Ovary (tissue), 7 donors: ENCODE measurements at regions not wholly inside any gene's neighbourhood (a gene's known extent, or its start where the extent isn't known, plus 50 kb on each side); places are given as distances from the start of the nearest gene placed in this dataset.

Experiments
- DNase-seq, 5 donors: peaks; one replicate each; pipeline ENCODE4 v3.0.0-alpha.2; 2019 to 2020
- H3K27ac ChIP-seq, 2 donors: fragments of 200-600 bp; one replicate each; pipeline versions ENCODE4 v1.5.1 to v1.8.0; 2019 to 2022
- H3K27me3 ChIP-seq: fragments of 200-600 bp; one replicate; pipeline ENCODE4 v1.8.0; 2022
- H3K36me3 ChIP-seq: fragments of 200-600 bp; sonication (generic); one replicate; pipeline ENCODE4 v1.5.1; 2019
- H3K4me1 ChIP-seq: one replicate; pipeline ENCODE4 v1.8.1; 2013; ENCODE audit warnings: mild to moderate bottlenecking, moderate library complexity; ENCODE audit not compliant: insufficient read depth
- H3K4me3 ChIP-seq: fragments of 200-600 bp; sonication (generic); one replicate; pipeline ENCODE4 v1.5.1; 2017
- H3K9me3 ChIP-seq, 2 donors: fragments of 200-600 bp in 1 of 2; sonication (generic) in 1 of 2; one replicate each; pipeline versions ENCODE4 v1.5.1 to v1.8.1; 2013 to 2019; ENCODE audit warnings: mild to moderate bottlenecking in 1 of 2, moderate library complexity in 1 of 2
- CTCF ChIP-seq, 3 donors: fragments of 450-650 bp in 2 of 3; fragments of 200-600 bp in 1 of 3; IDR thresholded peaks; one replicate each; pipeline versions ENCODE4 v1.5.1 to v1.8.0; 2016 to 2022; ENCODE audit warnings: antibody characterized with exemption in 3 of 3, mild to moderate bottlenecking in 1 of 3
- EP300 ChIP-seq: sonication (generic); formaldehyde crosslinking; IDR thresholded peaks from one replicate; pipeline ENCODE4 v1.6.1; 2017; ENCODE audit warnings: antibody characterized with exemption
- POLR2A ChIP-seq: fragments of 450-650 bp; IDR thresholded peaks from one replicate; pipeline ENCODE4 v1.6.1; 2017; ENCODE audit warnings: antibody characterized with exemption, mild to moderate bottlenecking, moderate library complexity
- WGBS, 3 donors: extraction: QIAGEN DNeasy Blood & Tissue Kit in 1 of 3; methylation state at CpG; one replicate each; pipeline versions ENCODE4 v1.1.5 to v1.1.7; 2013 to 2017; 5-methylcytosine and 5-hydroxymethylcytosine counted together
- intact Hi-C, 4 donors: fragments of 100-400 bp; cut with DNase I; formaldehyde crosslinking; loops; one replicate each; pipeline versions ENCODE4 v1.11.0 to v1.15.1; 2022 to 2023
- donor health status: DM: no; HTN: no; CAD: no; lungs with moderate emphysema.
- donor health status: DM: no; HTN: no; CAD: no.
- donor health status: Bipolar disorder and iron deficiency.
- donor health status: DM: no; HTN: no; CAD: no.
- donor health status: DM: yes; HTN: yes; CAD: no.

- no peaks in the 10 kb centered on the region for H3K27me3 ChIP-seq
- H3K36me3 ChIP-seq = no peaks in the 10 kb centered on the region
- no peak for DNase-seq
- no peak overlapping the region for H3K27ac ChIP-seq
- peaks cover 1% of the 10 kb centered on the region for H3K4me1 ChIP-seq
- intact Hi-C loops = no loop called here
- no peak overlapping the region for H3K4me3 ChIP-seq
- TF ChIP-seq POLR2A (no peak), CTCF (IDR thresholded peaks at IDR 0.05) (no peak), EP300 (no peak)
- H3K9me3 ChIP-seq = no peaks in the 10 kb centered on the region
- 53 to 67% (median 63%) methylated on average over 28 of the region's 28 CpGs for WGBS, 3 donors
These were observed 100.5 kb upstream of the ZBTB40 start for GRCh38 chr1:22350924-22351767.

- DNase-seq = no peak
- 73 to 85% (median 78%) methylated on average over 11 of the region's 11 CpGs for WGBS, 3 donors
- Histone ChIP-seq H3K27me3 (no peaks in the 10 kb centered on the region), H3K9me3 (no peaks in the 10 kb centered on the region), H3K36me3 (no peaks in the 10 kb centered on the region), H3K27ac (no peak overlapping the region), H3K4me3 (no peak overlapping the region), H3K4me1 (peaks cover 1% of the 10 kb centered on the region)
- intact Hi-C loops = no loop called here
- TF ChIP-seq EP300 (no peak), POLR2A (no peak), CTCF (IDR thresholded peaks at IDR 0.05) (no peak)
These were observed 99.9 kb upstream of the ZBTB40 start for GRCh38 chr1:22351768-22352080.

- no peaks in the 10 kb centered on the region for H3K27me3 ChIP-seq
These were observed 99.3 kb upstream of the ZBTB40 start for GRCh38 chr1:22352355-22352754.

GRCh38 chr1:22352896-22353295 is 98.8 kb upstream of the ZBTB40 start:
- intact Hi-C loops = no loop called here
- Histone ChIP-seq H3K27ac (no peak overlapping the region), H3K36me3 (no peaks in the 10 kb centered on the region), H3K4me1 (peaks cover 1% of the 10 kb centered on the region), H3K27me3 (no peaks in the 10 kb centered on the region), H3K4me3 (no peak overlapping the region), H3K9me3 (no peaks in the 10 kb centered on the region)
- WGBS, 3 donors = 92 to 96% (median 95%) methylated on average over 7 of the region's 7 CpGs
- TF ChIP-seq CTCF (IDR thresholded peaks at IDR 0.05) (no peak), POLR2A (no peak), EP300 (no peak)
- DNase-seq = no peak

More at GRCh38 chr1:22352355-22352754, 99.3 kb upstream of the ZBTB40 start:
- Histone ChIP-seq H3K9me3 (no peaks in the 10 kb centered on the region), H3K36me3 (no peaks in the 10 kb centered on the region), H3K4me3 (no peak overlapping the region), H3K27ac (no peak overlapping the region), H3K4me1 (peaks cover 1% of the 10 kb centered on the region)
- WGBS, 3 donors = 86 to 90% (median 89%) methylated on average over 6 of the region's 6 CpGs
- DNase-seq = no peak
- TF ChIP-seq EP300 (no peak), POLR2A (no peak), CTCF (IDR thresholded peaks at IDR 0.05) (no peak)
- intact Hi-C loops = no loop called here
